ENCODE measurements at regions not wholly inside any gene's neighbourhood (a gene's known extent, or its start where the extent isn't known, plus 50 kb on each side); places are given as distances from the start of the nearest gene placed in this dataset.

- peaks cover 0 to 7% (median 0%) of the 10 kb centered on the region in 7 donors for H3K9me3 Mint-ChIP-seq
These were observed 389.0 kb upstream of the GRIA1 start for GRCh38 chr5:153101235-153102180.

GRCh38 chr5:153116916-153117315, 373.6 kb upstream of the GRIA1 start:
- Histone ChIP-seq H4K20me1 (ENCODE audit: insufficient read depth, low read length) (no peaks in the 10 kb centered on the region), H3K4me2 (replicated peaks; ENCODE audit: extremely low read depth, low read length, poor library complexity, severe bottlenecking) (no peak overlapping the region), H3K27me3 (ENCODE audit: control insufficient read depth in 2 of 2, insufficient read depth in 2 of 2, low read length in 2 of 2) (no peaks in the 10 kb centered on the region), H3K9ac (ENCODE audit: insufficient read depth, low read length, poor library complexity, severe bottlenecking) (no peak overlapping the region), H3K36me3 (replicated peaks in 1 of 2; ENCODE audit: control insufficient read depth in 1 of 2, insufficient read depth in 2 of 2, low read length in 2 of 2) (no peaks in the 10 kb centered on the region), H3K27ac (ENCODE audit: low read depth in 1 of 2, low read length in 2 of 2) (no peak overlapping the region), H3K9me3 (replicated peaks in 1 of 2; ENCODE audit: control insufficient read depth in 1 of 2, insufficient read depth in 1 of 2, low read length in 2 of 2) (peaks cover 0 to 6% of the 10 kb centered on the region in 2 donors), H3K4me3 (replicated peaks in 1 of 3; ENCODE audit: low read depth in 2 of 3, low read length in 3 of 3) (no peak overlapping the region), H3K79me2 (ENCODE audit: insufficient read depth, low read length) (no peaks in the 10 kb centered on the region), H3K4me1 (ENCODE audit: control insufficient read depth in 1 of 2, insufficient read depth in 2 of 2, low read length in 2 of 2) (no peaks in the 10 kb centered on the region), H2AFZ (ENCODE audit: insufficient read depth, low read depth, low read length, poor library complexity, severe bottlenecking) (no peak overlapping the region)
- Mint-ChIP-seq H3K27ac (no peak overlapping the region), H3K4me1 (no peaks in the 10 kb centered on the region), H3K27me3 (ENCODE audit: low read depth in 3 of 3) (no peaks in the 10 kb centered on the region), H3K9me3 (peaks cover 0 to 4% (median 0%) of the 10 kb centered on the region in 7 donors), H3K36me3 (no peaks in the 10 kb centered on the region), H3K4me3 (no peak overlapping the region)
- TF ChIP-seq CTCF (IDR thresholded peaks at IDR 0.05): no peak
- no CpG with 5 or more reads among the region's 1 CpG for WGBS (ENCODE audit: insufficient coverage)
- DNase-seq: no peak
- intact Hi-C loops (cut with micrococcal nuclease): no loop called here

More at GRCh38 chr5:153101235-153102180, 389.0 kb upstream of the GRIA1 start:
- H3K36me3 ChIP-seq (replicated peaks in 1 of 2; ENCODE audit: control insufficient read depth in 1 of 2, insufficient read depth in 2 of 2, low read length in 2 of 2): no peaks in the 10 kb centered on the region
- no peak for DNase-seq
- H3K79me2 ChIP-seq (ENCODE audit: insufficient read depth, low read length): no peaks in the 10 kb centered on the region
- Mint-ChIP-seq H3K4me3 (no peak overlapping the region), H3K4me1 (no peaks in the 10 kb centered on the region), H3K27ac (no peak overlapping the region), H3K36me3 (no peaks in the 10 kb centered on the region), H3K27me3 (ENCODE audit: low read depth in 3 of 3) (no peaks in the 10 kb centered on the region)
- TF ChIP-seq CTCF (IDR thresholded peaks at IDR 0.05): no peak
- H3K9ac ChIP-seq (ENCODE audit: insufficient read depth, low read length, poor library complexity, severe bottlenecking): no peak overlapping the region
- no peak overlapping the region for H3K4me3 ChIP-seq (replicated peaks in 1 of 3; ENCODE audit: low read depth in 2 of 3, low read length in 3 of 3)
- no peak overlapping the region for H2AFZ ChIP-seq (ENCODE audit: insufficient read depth, low read depth, low read length, poor library complexity, severe bottlenecking)
- WGBS (ENCODE audit: insufficient coverage): 80% methylated on average over 1 of the region's 3 CpGs
- no peak overlapping the region for H3K4me2 ChIP-seq (replicated peaks; ENCODE audit: extremely low read depth, low read length, poor library complexity, severe bottlenecking)
- intact Hi-C loops (cut with micrococcal nuclease): no loop called here
- peaks cover 0 to 8% of the 10 kb centered on the region in 2 donors for H3K9me3 ChIP-seq (replicated peaks in 1 of 2; ENCODE audit: control insufficient read depth in 1 of 2, insufficient read depth in 1 of 2, low read length in 2 of 2)
- no peak overlapping the region for H3K27ac ChIP-seq (ENCODE audit: low read depth in 1 of 2, low read length in 2 of 2)
- no peaks in the 10 kb centered on the region for H3K4me1 ChIP-seq (ENCODE audit: control insufficient read depth in 1 of 2, insufficient read depth in 2 of 2, low read length in 2 of 2)
- no peaks in the 10 kb centered on the region for H3K27me3 ChIP-seq (ENCODE audit: control insufficient read depth in 2 of 2, insufficient read depth in 2 of 2, low read length in 2 of 2)
- H4K20me1 ChIP-seq (ENCODE audit: insufficient read depth, low read length): no peaks in the 10 kb centered on the region
